HepG2 (cell line): ENCODE measurements at regions not wholly inside any gene's neighbourhood (a gene's known extent, or its start where the extent isn't known, plus 50 kb on each side); places are given as distances from the start of the nearest gene placed in this dataset.

Source experiments
- ATAC-seq: fragments of 200-7000 bp; cut with Tn5 transposase; 3 replicates; pipeline ENCODE4 v1.9.1; 2020; ENCODE audit warnings: mild to moderate bottlenecking, moderate library complexity
- BruUV-seq: library from RNA; stranded (reverse); fragments of 400-500 nt; replicated peaks from 2 replicates; lab custom pipeline; 2021; lab: Mats Ljungman, UMichigan
- CTCF ChIA-PET: fragments of 300-600 bp; formaldehyde crosslinking; extraction: SDS; loops from one replicate; lab custom pipeline; 2021; ENCODE audit warnings: low total read pairs, inconsistent platforms, low intra/inter-chr PET ratio; lab: Yijun Ruan, JAX
- POLR2A ChIA-PET: fragments of 350-600 bp; sonication (Branson Sonifier 250); formaldehyde crosslinking; loops from one replicate; lab custom pipeline; 2020; ENCODE audit warnings: antibody characterized with exemption, inconsistent platforms; lab: Yijun Ruan, JAX
- DNase-seq: peaks from one replicate; pipeline ENCODE4 v3.0.0-alpha.2; 2015; ENCODE audit warnings: low spot score
- FAIRE-seq: peaks from 3 replicates; lab custom pipeline; 2011; peaks lifted over from hg19 to GRCh38; lab: Jason Lieb, UNC
- H2AFZ ChIP-seq: one replicate; pipeline ENCODE4 v1.6.1; 2011; ENCODE audit warnings: low read length, inconsistent platforms
- H3K27ac ChIP-seq: fragments of 300-600 bp; 3 replicates; pipeline ENCODE4 v1.8.0; 2011; ENCODE audit warnings: mixed run types, mild to moderate bottlenecking, mixed read lengths, low read length, inconsistent platforms; ENCODE audit not compliant: insufficient read depth; ENCODE audit errors: extremely low read length
- H3K27me3 ChIP-seq, 2 experiments: fragments of 200-600 bp in 1 of 2; 2 replicates in 1 of 2; 3 replicates in 1 of 2; pipeline versions ENCODE4 v1.6.0 to v1.8.0; 2011; ENCODE audit warnings: low read length in 2 of 2, mild to moderate bottlenecking in 2 of 2, moderate library complexity in 2 of 2, inconsistent platforms in 1 of 2; ENCODE audit not compliant: insufficient read depth in 2 of 2, control insufficient read depth in 1 of 2
- H3K36me3 ChIP-seq, 2 experiments: fragments of 200-600 bp in 1 of 2; replicated peaks in 1 of 2; 2 replicates in 1 of 2; 3 replicates in 1 of 2; pipeline versions ENCODE4 v1.5.1 to v1.8.0; 2011; ENCODE audit warnings: low read length in 2 of 2, inconsistent platforms in 1 of 2; ENCODE audit not compliant: insufficient read depth in 2 of 2, control insufficient read depth in 1 of 2
- H3K4me1 ChIP-seq: 2 replicates; pipeline ENCODE4 v1.5.1; 2012; ENCODE audit warnings: low read length, inconsistent platforms; ENCODE audit not compliant: insufficient read depth
- H3K4me2 ChIP-seq: 2 replicates; pipeline ENCODE4 v1.6.0; 2011; ENCODE audit warnings: low read depth, low read length, inconsistent platforms
- H3K4me3 ChIP-seq, 3 experiments: fragments of 200-600 bp in 1 of 3; sonication (generic), shearing (Covaris generic) in 1 of 3; replicated peaks in 1 of 3; 2 replicates each; pipeline ENCODE4 v1.5.1; 2011 to 2016; ENCODE audit warnings: low read length in 3 of 3, inconsistent platforms in 2 of 3, low read depth in 2 of 3, mild to moderate bottlenecking in 2 of 3, control low read depth in 1 of 3, mixed read lengths in 1 of 3; ENCODE audit not compliant: insufficient read depth in 1 of 3
- H3K79me2 ChIP-seq: one replicate; pipeline ENCODE4 v1.6.1; 2011; ENCODE audit warnings: low read length, inconsistent platforms; ENCODE audit not compliant: insufficient read depth
- H3K9ac ChIP-seq: 2 replicates; pipeline ENCODE4 v1.6.0; 2011; ENCODE audit warnings: mild to moderate bottlenecking, low read depth, low read length, inconsistent platforms; ENCODE audit not compliant: insufficient read depth
- H3K9me3 ChIP-seq: 2 replicates; pipeline ENCODE4 v1.5.1; 2012; ENCODE audit warnings: mild to moderate bottlenecking, low read length
- H4K20me1 ChIP-seq: 2 replicates; pipeline ENCODE4 v1.6.0; 2011; ENCODE audit warnings: inconsistent platforms, mild to moderate bottlenecking, low read length, moderate library complexity; ENCODE audit not compliant: insufficient read depth
- FOSL1 ChIP-seq: sonication (generic); formaldehyde crosslinking; IDR thresholded peaks from 2 replicates; pipeline ENCODE4 v1.9.0; 2021; ENCODE audit warnings: missing genetic modification reagents, borderline replicate concordance
- FOXA3 ChIP-seq: IDR thresholded peaks from 2 replicates; pipeline ENCODE4 v1.6.1; 2016; ENCODE audit warnings: missing genetic modification reagents, missing compliant biosample characterization
- HOXD1 ChIP-seq: sonication (generic); formaldehyde crosslinking; IDR thresholded peaks from 2 replicates; pipeline ENCODE4 v1.5.0; 2020; ENCODE audit warnings: missing genetic modification reagents
- MAFF ChIP-seq: IDR thresholded peaks from 2 replicates; pipeline ENCODE4 v1.6.1; 2011; ENCODE audit warnings: low read depth, low read length, improper control_type of control experiment
- MAFK ChIP-seq, 2 experiments: IDR thresholded peaks in 1 of 2; conservative IDR thresholded peaks in 1 of 2; 2 replicates each; pipeline ENCODE4 v1.6.1; 2011; ENCODE audit warnings: improper control_type of control experiment in 2 of 2, low read length in 2 of 2
- RBAK ChIP-seq: sonication (generic); formaldehyde crosslinking; IDR thresholded peaks from 2 replicates; pipeline ENCODE4 v1.5.1; 2020; ENCODE audit warnings: mild to moderate bottlenecking, missing genetic modification reagents
- TOE1 ChIP-seq: sonication (generic); formaldehyde crosslinking; IDR thresholded peaks from 2 replicates; pipeline ENCODE4 v1.4.0; 2020; ENCODE audit warnings: mild to moderate bottlenecking, missing genetic modification reagents
- ZKSCAN1 ChIP-seq: fragments of 150-350 bp; IDR thresholded peaks from 2 replicates; pipeline ENCODE4 v1.6.1; 2014; ENCODE audit warnings: low read length
- ZKSCAN5 ChIP-seq: sonication (generic); formaldehyde crosslinking; IDR thresholded peaks from 2 replicates; pipeline ENCODE4 v1.5.1; 2020; ENCODE audit warnings: mild to moderate bottlenecking, missing genetic modification reagents
- ZNF451 ChIP-seq: sonication (generic); formaldehyde crosslinking; IDR thresholded peaks from 2 replicates; pipeline ENCODE4 v1.5.0; 2020; ENCODE audit warnings: mild to moderate bottlenecking, missing genetic modification reagents
- ZNF790 ChIP-seq: sonication (generic); formaldehyde crosslinking; IDR thresholded peaks from 2 replicates; pipeline ENCODE4 v1.8.0; 2022; ENCODE audit warnings: missing genetic modification reagents, mild to moderate bottlenecking, borderline replicate concordance
- WGBS: methylation state at CpG from one replicate; pipeline ENCODE4 v1.1.6; 2017; ENCODE audit warnings: low lambda C conversion rate; 5-methylcytosine and 5-hydroxymethylcytosine counted together
- in situ Hi-C: cut with HindIII; loops from 2 replicates; pipeline ENCODE4 v1.10.0; 2017; ENCODE audit warnings: low pct_unique_long_range_greater_than_20kb; ENCODE audit not compliant: extremely low pct_ligation_motif_present
- intact Hi-C: fragments of 100-400 bp; cut with micrococcal nuclease; formaldehyde crosslinking; loops from one replicate; pipeline ENCODE4 v1.10.0; 2022; ENCODE audit not compliant: unreplicated experiment

GRCh38 chr13:80972857-80973478 lies 632.0 kb upstream of the SPRY2 start:
- H4K20me1 ChIP-seq = no peaks in the 10 kb centered on the region
- in situ Hi-C loops = no loop called here
- ATAC-seq = no peak
- H3K27me3 ChIP-seq = no peaks in the 10 kb centered on the region; a peak in 1 of 5 replicates
- intact Hi-C loops = no loop called here
- no peak overlapping the region for H2AFZ ChIP-seq
- BruUV-seq = no TSS peak
- ChIA-PET POLR2A (no interaction called here), CTCF (no interaction called here)
- no peaks in the 10 kb centered on the region for H3K9me3 ChIP-seq
- H3K9ac ChIP-seq = no peak overlapping the region
- TF ChIP-seq FOXA3 (CRISPR knock-in tag) = no peak
- TF ChIP-seq HOXD1 (CRISPR knock-in tag) = no peak
- no peak for TF ChIP-seq FOSL1 (CRISPR knock-in tag)
- TF ChIP-seq ZKSCAN1 = no peak
- no peak for TF ChIP-seq ZNF790 (CRISPR knock-in tag)
- no peak for TF ChIP-seq ZNF451 (CRISPR knock-in tag)
- TF ChIP-seq RBAK (CRISPR knock-in tag) = no peak
- no peak for TF ChIP-seq ZKSCAN5 (CRISPR knock-in tag)
- no peak overlapping the region for H3K4me2 ChIP-seq
- H3K79me2 ChIP-seq = no peaks in the 10 kb centered on the region
- DNase-seq = no peak
- FAIRE-seq = no peak
- no peak overlapping the region for H3K27ac ChIP-seq
- 8% methylated on average over 2 of the region's 2 CpGs for WGBS
- peaks cover 11% of the 10 kb centered on the region for H3K4me1 ChIP-seq
- H3K36me3 ChIP-seq = no peaks in the 10 kb centered on the region
- no peak overlapping the region for H3K4me3 ChIP-seq

GRCh38 chr13:80965097-80965496 lies 624.2 kb upstream of the SPRY2 start:
- no TSS peak for BruUV-seq
- Histone ChIP-seq H3K27me3 (no peaks in the 10 kb centered on the region; a peak in 1 of 5 replicates), H3K9me3 (no peaks in the 10 kb centered on the region), H3K9ac (no peak overlapping the region), H3K4me3 (no peak overlapping the region), H3K4me1 (no peaks in the 10 kb centered on the region), H4K20me1 (no peaks in the 10 kb centered on the region), H2AFZ (no peak overlapping the region), H3K4me2 (no peak overlapping the region), H3K79me2 (no peaks in the 10 kb centered on the region), H3K27ac (no peak overlapping the region), H3K36me3 (no peaks in the 10 kb centered on the region)
- POLR2A ChIA-PET = no interaction called here
- no peak for FAIRE-seq
- intact Hi-C loops (no loop called here), in situ Hi-C loops (no loop called here)
- peak; percentile 95 to 98 for TF ChIP-seq MAFK (conservative IDR thresholded peaks at IDR 0.05 in 1 of 2, IDR thresholded peaks at IDR 0.05 in 1 of 2; ENCODE audit: low read length in 2 of 2)
- peak; percentile 97 for TF ChIP-seq MAFF
- TF ChIP-seq TOE1 (CRISPR knock-in tag) = no peak
- DNase-seq = no peak
- CTCF ChIA-PET = no interaction called here
- ATAC-seq = no peak
